Endothelial cell of umbilical vein (primary cell): ENCODE measurements at regions not wholly inside any gene's neighbourhood (a gene's known extent, or its start where the extent isn't known, plus 50 kb on each side); places are given as distances from the start of the nearest gene placed in this dataset.

Experiments used
- BruUV-seq: library from RNA; stranded (reverse); fragments of 400-500 nt; replicated peaks from 2 replicates; lab custom pipeline; 2021; lab: Mats Ljungman, UMichigan
- CTCF ChIA-PET: fragments of 300-600, 350-600 bp; sonication (Branson Sonifier 250); formaldehyde crosslinking; loops from one replicate; lab custom pipeline; 2021; ENCODE audit warnings: antibody characterized with exemption, inconsistent platforms; lab: Charles Lee
- POLR2A ChIA-PET: fragments of 300-600, 350-600 bp; sonication (Branson Sonifier 250); formaldehyde crosslinking; loops from one replicate; lab custom pipeline; 2021; ENCODE audit warnings: antibody characterized with exemption, inconsistent platforms; lab: Charles Lee
- DNase-seq: peaks from one replicate; pipeline ENCODE4 v3.0.0-alpha.2; 2011; ENCODE audit warnings: low read depth, low spot score
- FAIRE-seq: peaks from 2 replicates; lab custom pipeline; 2011; peaks lifted over from hg19 to GRCh38; lab: Jason Lieb, UNC
- H2AFZ ChIP-seq: 2 replicates; pipeline ENCODE4 v1.6.0; 2012; ENCODE audit warnings: low read depth, low read length, control low read depth, inconsistent platforms
- H3K27ac ChIP-seq: 2 replicates; pipeline ENCODE4 v1.5.1; 2011; ENCODE audit warnings: low read depth, mild to moderate bottlenecking, control low read depth, low read length, moderate library complexity; ENCODE audit not compliant: insufficient read depth
- H3K27me3 ChIP-seq, 2 experiments: 2 replicates each; pipeline versions ENCODE4 v1.6.0 to v1.6.1; 2011; ENCODE audit warnings: low read length in 2 of 2, mixed read lengths in 1 of 2; ENCODE audit not compliant: control insufficient read depth in 2 of 2, insufficient read depth in 2 of 2
- H3K36me3 ChIP-seq, 2 experiments: 2 replicates in 1 of 2; 3 replicates in 1 of 2; pipeline ENCODE4 v1.5.1; 2011; ENCODE audit warnings: low read length in 2 of 2, mild to moderate bottlenecking in 1 of 2, moderate library complexity in 1 of 2; ENCODE audit not compliant: control insufficient read depth in 2 of 2, insufficient read depth in 2 of 2; ENCODE audit errors: extremely low read depth in 1 of 2
- H3K4me1 ChIP-seq: 3 replicates; pipeline ENCODE4 v1.5.1; 2011; ENCODE audit warnings: mild to moderate bottlenecking, low read length; ENCODE audit not compliant: control insufficient read depth, insufficient read depth; ENCODE audit errors: extremely low read depth
- H3K4me2 ChIP-seq: 2 replicates; pipeline ENCODE4 v1.6.1; 2011; ENCODE audit warnings: low read length, control low read depth, mixed read lengths; ENCODE audit not compliant: insufficient read depth
- H3K4me3 ChIP-seq, 3 experiments: fragments of 200-600 bp in 1 of 3; sonication (generic), shearing (Covaris generic) in 1 of 3; replicated peaks in 1 of 3; 2 replicates each; pipeline ENCODE4 v1.5.1; 2011 to 2016; ENCODE audit warnings: control low read depth in 3 of 3, low read length in 3 of 3, mild to moderate bottlenecking in 2 of 3, inconsistent platforms in 1 of 3, low read depth in 1 of 3, moderate library complexity in 1 of 3; ENCODE audit not compliant: insufficient read depth in 1 of 3
- H3K79me2 ChIP-seq: 2 replicates; pipeline ENCODE4 v1.6.0; 2012; ENCODE audit warnings: low read length, inconsistent platforms; ENCODE audit not compliant: control insufficient read depth, insufficient read depth
- H3K9ac ChIP-seq: replicated peaks from 2 replicates; pipeline ENCODE3; 2011; ENCODE audit warnings: low read length, control low read depth; ENCODE audit not compliant: insufficient read depth; ENCODE audit errors: extremely low read depth
- H3K9me1 ChIP-seq: replicated peaks from 3 replicates; pipeline ENCODE4 v1.6.0; 2011; ENCODE audit warnings: mild to moderate bottlenecking, low read length; ENCODE audit not compliant: control insufficient read depth, insufficient read depth; ENCODE audit errors: extremely low read depth
- H3K9me3 ChIP-seq: replicated peaks from 2 replicates; pipeline ENCODE4 v1.5.1; 2012; ENCODE audit warnings: low read length, inconsistent platforms; ENCODE audit not compliant: control insufficient read depth, insufficient read depth
- H4K20me1 ChIP-seq: replicated peaks from 2 replicates; pipeline ENCODE3; 2011; ENCODE audit warnings: mild to moderate bottlenecking, low read length; ENCODE audit not compliant: control insufficient read depth, insufficient read depth; ENCODE audit errors: extremely low read depth
- CTCF ChIP-seq, 2 donors: IDR thresholded peaks; 1 replicate in 1 of 2; 2 replicates in 1 of 2; pipeline ENCODE4 v1.5.1; 2011; ENCODE audit warnings: low read length in 2 of 2, mild to moderate bottlenecking in 2 of 2, moderate library complexity in 2 of 2, control low read depth in 1 of 2, inconsistent platforms in 1 of 2, low read depth in 1 of 2; ENCODE audit not compliant: insufficient read depth in 1 of 2; ENCODE audit errors: extremely low read depth in 1 of 2
- EZH2 ChIP-seq: IDR thresholded peaks from 2 replicates; pipeline ENCODE4 v1.6.1; 2012; ENCODE audit warnings: borderline replicate concordance, low read depth, mild to moderate bottlenecking, moderate library complexity, low read length, inconsistent platforms; ENCODE audit not compliant: severe bottlenecking
- FOS ChIP-seq: IDR thresholded peaks from 2 replicates; pipeline ENCODE4 v1.6.1; 2011; ENCODE audit warnings: mild to moderate bottlenecking, low read length, moderate library complexity, borderline replicate concordance; ENCODE audit not compliant: insufficient read depth
- GATA2 ChIP-seq: IDR thresholded peaks from 2 replicates; pipeline ENCODE4 v1.7.0; 2011; ENCODE audit warnings: low read depth, mild to moderate bottlenecking, moderate library complexity, mixed read lengths, low read length; ENCODE audit not compliant: insufficient read length, insufficient read depth
- JUN ChIP-seq: IDR thresholded peaks from 2 replicates; pipeline ENCODE4 v1.6.1; 2011; ENCODE audit warnings: borderline replicate concordance, low read depth; ENCODE audit not compliant: insufficient read length, insufficient read depth
- MAX ChIP-seq: IDR thresholded peaks from 2 replicates; pipeline ENCODE4 v1.6.1; 2011; ENCODE audit not compliant: insufficient read depth, insufficient read length
- MYC ChIP-seq: IDR thresholded peaks from one replicate; pipeline ENCODE4 v1.6.1; 2011; ENCODE audit warnings: mild to moderate bottlenecking, low read depth, low read length
- POLR2A ChIP-seq: IDR thresholded peaks from 2 replicates; pipeline ENCODE4 v1.6.1; 2012; ENCODE audit warnings: low read depth, mild to moderate bottlenecking, control low read depth, low read length
- POLR2AphosphoS5 ChIP-seq: IDR thresholded peaks from 2 replicates; pipeline ENCODE4 v1.6.1; 2012; ENCODE audit warnings: low read depth, mild to moderate bottlenecking, control low read depth, low read length, moderate library complexity; ENCODE audit not compliant: insufficient read depth
- dilution Hi-C: fragments of 300-500 bp; cut with MboI; formaldehyde crosslinking; loops from one replicate; pipeline ENCODE4 v1.15.0; 2019; ENCODE audit warnings: low sequenced_read_pairs; ENCODE audit not compliant: extremely low pct_ligation_motif_present
- intact Hi-C: fragments of 100-400 bp; cut with micrococcal nuclease; formaldehyde crosslinking; loops from one replicate; pipeline ENCODE4 v1.10.0; 2022

GRCh38 chr21:26405735-26406361, 167.2 kb downstream of the CYYR1 start:
- POLR2A ChIA-PET: no interaction called here
- FAIRE-seq (no peak), DNase-seq (peak; percentile 20)
- Histone ChIP-seq H3K9me1 (no peaks in the 10 kb centered on the region), H3K9me3 (no peaks in the 10 kb centered on the region), H2AFZ (peak overlapping the region; percentile 81), H3K9ac (no peak overlapping the region), H3K4me1 (peaks cover 13% of the 10 kb centered on the region), H3K27me3 (no peaks in the 10 kb centered on the region), H3K4me2 (no peak overlapping the region), H3K36me3 (no peaks in the 10 kb centered on the region), H3K4me3 (no peak overlapping the region), H3K79me2 (no peaks in the 10 kb centered on the region), H4K20me1 (no peaks in the 10 kb centered on the region), H3K27ac (no peak overlapping the region)
- no TSS peak for BruUV-seq
- CTCF ChIA-PET: interaction anchor here (0.8 kb wide), 1 partner anchor 10 kb away, joined by 3 read pairs; no protein-coding TSS in a partner anchor
- intact Hi-C loops: no loop called here
- TF ChIP-seq EZH2: no peak
- TF ChIP-seq FOS: no peak
- no peak for TF ChIP-seq MAX
- TF ChIP-seq GATA2: no peak
- no peak for TF ChIP-seq MYC
- TF ChIP-seq JUN: no peak
- no peak for TF ChIP-seq POLR2A
- no peak for TF ChIP-seq CTCF (IDR thresholded peaks at IDR 0.05; ENCODE audit: extremely low read depth in 1 of 2, insufficient read depth in 1 of 2, low read depth in 1 of 2, low read length in 2 of 2)
- no peak for TF ChIP-seq POLR2AphosphoS5
- dilution Hi-C loops: no loop called here
